H1 (cell line): ENCODE measurements at regions not wholly inside any gene's neighbourhood (a gene's known extent, or its start where the extent isn't known, plus 50 kb on each side); places are given as distances from the start of the nearest gene placed in this dataset.

ENCODE experiments used
- CTCF ChIA-PET: fragments of 300-600 bp; sonication (Branson Sonifier 250); formaldehyde crosslinking; loops from one replicate; lab custom pipeline; 2021; ENCODE audit not compliant: partially characterized antibody; lab: Charles Lee
- POLR2A ChIA-PET: fragments of 300-600 bp; sonication (Branson Sonifier 250); formaldehyde crosslinking; loops from one replicate; lab custom pipeline; 2021; ENCODE audit warnings: inconsistent platforms; ENCODE audit not compliant: partially characterized antibody; lab: Charles Lee
- DNase-seq, 2 experiments: peaks; one replicate each; pipeline versions ENCODE4 v3.0.0 to v3.0.0-alpha.2; 2010 to 2022; ENCODE audit warnings: low spot score in 2 of 2, low read depth in 1 of 2, mixed read lengths in 1 of 2
- FAIRE-seq: peaks from 2 replicates; lab custom pipeline; 2011; peaks lifted over from hg19 to GRCh38; lab: Jason Lieb, UNC
- H2AFZ ChIP-seq: 2 replicates; pipeline ENCODE4 v1.8.1; 2012; ENCODE audit warnings: low read length, inconsistent platforms
- H2AK5ac ChIP-seq: 2 replicates; pipeline ENCODE4 v1.6.1; 2013; ENCODE audit warnings: low read depth, low read length
- H2BK120ac ChIP-seq: replicated peaks from 2 replicates; pipeline ENCODE3; 2013; ENCODE audit warnings: low read depth, low read length, inconsistent platforms
- H2BK12ac ChIP-seq: 2 replicates; pipeline ENCODE4 v1.6.1; 2013; ENCODE audit warnings: low read depth, low read length
- H2BK15ac ChIP-seq: 2 replicates; pipeline ENCODE4 v1.6.1; 2013; ENCODE audit warnings: low read length
- H2BK20ac ChIP-seq: 2 replicates; pipeline ENCODE4 v1.6.1; 2013; ENCODE audit warnings: low read length
- H2BK5ac ChIP-seq: 2 replicates; pipeline ENCODE4 v1.6.1; 2013; ENCODE audit warnings: low read depth, low read length
- H3K14ac ChIP-seq: 2 replicates; pipeline ENCODE4 v1.6.1; 2013; ENCODE audit warnings: inconsistent platforms; ENCODE audit not compliant: insufficient read length
- H3K18ac ChIP-seq: 2 replicates; pipeline ENCODE4 v1.6.1; 2013; ENCODE audit warnings: low read length; ENCODE audit errors: extremely low read depth
- H3K23ac ChIP-seq: 2 replicates; pipeline ENCODE4 v1.6.1; 2013; ENCODE audit warnings: inconsistent platforms; ENCODE audit not compliant: insufficient read length
- H3K23me2 ChIP-seq: 2 replicates; pipeline ENCODE4 v1.6.1; 2013; ENCODE audit warnings: low read depth, low read length
- H3K27ac ChIP-seq: 2 replicates; pipeline ENCODE4 v1.6.1; 2011; ENCODE audit warnings: low read depth, low read length, inconsistent platforms
- H3K27me3 ChIP-seq, 4 experiments: replicated peaks in 1 of 4; 1 replicate in 1 of 4; 2 replicates in 3 of 4; pipeline versions ENCODE4 v1.6.1 to v1.8.1; 2011 to 2013; ENCODE audit warnings: low read length in 3 of 4, mild to moderate bottlenecking in 3 of 4, inconsistent platforms in 2 of 4, mixed read lengths in 2 of 4, moderate library complexity in 1 of 4; ENCODE audit not compliant: control insufficient read depth in 3 of 4, insufficient read depth in 3 of 4; ENCODE audit errors: extremely low read depth in 1 of 4
- H3K36me3 ChIP-seq, 4 experiments: 2 replicates each; pipeline versions ENCODE4 v1.6.1 to v1.8.1; 2011 to 2013; ENCODE audit warnings: mild to moderate bottlenecking in 4 of 4, low read length in 3 of 4, moderate library complexity in 2 of 4, control low read depth in 1 of 4, inconsistent platforms in 1 of 4; ENCODE audit not compliant: insufficient read depth in 4 of 4, control insufficient read depth in 2 of 4
- H3K4ac ChIP-seq: replicated peaks from 2 replicates; pipeline ENCODE3; 2013; ENCODE audit warnings: low read length, low read depth, mixed read lengths, inconsistent platforms; ENCODE audit not compliant: insufficient read length
- H3K4me1 ChIP-seq, 4 experiments: replicated peaks in 1 of 4; 1 replicate in 1 of 4; 2 replicates in 3 of 4; pipeline versions ENCODE4 v1.6.1 to v1.8.1; 2011 to 2013; ENCODE audit warnings: low read length in 3 of 4, inconsistent platforms in 2 of 4, mixed read lengths in 1 of 4; ENCODE audit not compliant: insufficient read depth in 4 of 4, control insufficient read depth in 3 of 4
- H3K4me2 ChIP-seq, 2 experiments: 2 replicates each; pipeline versions ENCODE4 v1.6.1 to v1.8.1; 2011 to 2013; ENCODE audit warnings: low read depth in 2 of 2, low read length in 2 of 2, control low read depth in 1 of 2, inconsistent platforms in 1 of 2, mild to moderate bottlenecking in 1 of 2; ENCODE audit not compliant: insufficient read depth in 1 of 2
- H3K4me3 ChIP-seq, 4 experiments: fragments of 200-600, 300-600 bp in 1 of 4; sonication (generic), shearing (Covaris generic), sonication (Bioruptor Twin) in 1 of 4; 2 replicates each; pipeline versions ENCODE4 v1.5.1 to v1.8.1; 2011 to 2016; ENCODE audit warnings: low read length in 4 of 4, low read depth in 3 of 4, control low read depth in 2 of 4, inconsistent platforms in 2 of 4, mild to moderate bottlenecking in 2 of 4, mixed read lengths in 1 of 4, moderate library complexity in 1 of 4; ENCODE audit not compliant: insufficient read depth in 2 of 4; ENCODE audit errors: extremely low read depth in 1 of 4
- H3K56ac ChIP-seq: replicated peaks from 2 replicates; pipeline ENCODE3; 2013; ENCODE audit warnings: low read depth, mild to moderate bottlenecking, mixed read lengths, low read length, inconsistent platforms; ENCODE audit not compliant: insufficient read length
- H3K79me1 ChIP-seq: 2 replicates; pipeline ENCODE4 v1.6.1; 2013; ENCODE audit warnings: low read depth, low read length, control low read depth
- H3K79me2 ChIP-seq, 2 experiments: 2 replicates each; pipeline versions ENCODE4 v1.6.1 to v1.8.1; 2012 to 2013; ENCODE audit warnings: low read length in 2 of 2, mild to moderate bottlenecking in 2 of 2, inconsistent platforms in 1 of 2; ENCODE audit not compliant: insufficient read depth in 2 of 2, control insufficient read depth in 1 of 2
- H3K9ac ChIP-seq, 4 experiments: replicated peaks in 1 of 4; 1 replicate in 1 of 4; 2 replicates in 3 of 4; pipeline versions ENCODE4 v1.6.1 to v1.8.1; 2011 to 2013; ENCODE audit warnings: low read depth in 3 of 4, low read length in 3 of 4, control low read depth in 2 of 4, mild to moderate bottlenecking in 2 of 4, moderate library complexity in 2 of 4, inconsistent platforms in 1 of 4; ENCODE audit errors: extremely low read depth in 1 of 4
- H3K9me3 ChIP-seq, 2 experiments: 2 replicates each; pipeline versions ENCODE4 v1.6.1 to v1.8.1; 2012 to 2013; ENCODE audit warnings: mild to moderate bottlenecking in 2 of 2, moderate library complexity in 2 of 2, control low read depth in 1 of 2, inconsistent platforms in 1 of 2, low read depth in 1 of 2, low read length in 1 of 2, mixed read lengths in 1 of 2; ENCODE audit not compliant: insufficient read depth in 2 of 2
- H4K20me1 ChIP-seq, 2 experiments: replicated peaks in 1 of 2; 2 replicates each; pipeline versions ENCODE3 to v1.8.1; 2011 to 2013; ENCODE audit warnings: inconsistent platforms in 2 of 2, low read length in 2 of 2, mild to moderate bottlenecking in 1 of 2; ENCODE audit not compliant: insufficient read depth in 2 of 2, control insufficient read depth in 1 of 2
- H4K5ac ChIP-seq: 2 replicates; pipeline ENCODE4 v1.6.1; 2013; ENCODE audit warnings: low read length, low read depth, mixed read lengths, inconsistent platforms; ENCODE audit not compliant: insufficient read length
- H4K8ac ChIP-seq: 2 replicates; pipeline ENCODE4 v1.8.0; 2013; ENCODE audit warnings: mild to moderate bottlenecking, moderate library complexity, low read length, inconsistent platforms; ENCODE audit not compliant: insufficient read depth; ENCODE audit errors: extremely low read depth
- H4K91ac ChIP-seq: replicated peaks from 2 replicates; pipeline ENCODE3; 2013; ENCODE audit warnings: low read length, mixed read lengths, inconsistent platforms; ENCODE audit not compliant: insufficient read length
- HDAC2 ChIP-seq, 2 experiments: fragments of 300-600 bp in 1 of 2; sonication (generic) in 1 of 2; IDR thresholded peaks; 2 replicates each; pipeline ENCODE4 v1.6.1; 2011 to 2012; ENCODE audit warnings: low read depth in 2 of 2, low read length in 2 of 2, mild to moderate bottlenecking in 2 of 2, moderate library complexity in 2 of 2, borderline replicate concordance in 1 of 2, inconsistent platforms in 1 of 2
- JUN ChIP-seq: IDR thresholded peaks from 2 replicates; pipeline ENCODE4 v1.6.1; 2011; ENCODE audit warnings: low read depth, mild to moderate bottlenecking, improper control_type of control experiment, low read length
- SIN3A ChIP-seq, 2 experiments: IDR thresholded peaks in 1 of 2; conservative IDR thresholded peaks in 1 of 2; 2 replicates each; pipeline ENCODE4 v1.6.1; 2011 to 2012; ENCODE audit warnings: low read length in 2 of 2, improper control_type of control experiment in 1 of 2, low read depth in 1 of 2, mild to moderate bottlenecking in 1 of 2
- TEAD4 ChIP-seq: IDR thresholded peaks from 2 replicates; pipeline ENCODE4 v1.6.1; 2012; ENCODE audit warnings: low read depth, low read length, inconsistent platforms, mixed read lengths
- WGBS, 2 experiments: shearing (Covaris generic) in 1 of 2; methylation state at CpG; one replicate each; pipeline versions ENCODE4 v1.1.6 to v1.1.7; 2013 to 2015; ENCODE audit warnings: low lambda C conversion rate in 2 of 2, mixed read lengths in 2 of 2, inconsistent platforms in 1 of 2, low coverage in 1 of 2, missing lambda C conversion rate in 1 of 2; ENCODE audit not compliant: insufficient replicate concordance in 2 of 2, insufficient coverage in 1 of 2, insufficient read length in 1 of 2; ENCODE audit errors: extremely low coverage in 1 of 2, missing lambda C conversion rate in 1 of 2; 5-methylcytosine and 5-hydroxymethylcytosine counted together

DNA sequence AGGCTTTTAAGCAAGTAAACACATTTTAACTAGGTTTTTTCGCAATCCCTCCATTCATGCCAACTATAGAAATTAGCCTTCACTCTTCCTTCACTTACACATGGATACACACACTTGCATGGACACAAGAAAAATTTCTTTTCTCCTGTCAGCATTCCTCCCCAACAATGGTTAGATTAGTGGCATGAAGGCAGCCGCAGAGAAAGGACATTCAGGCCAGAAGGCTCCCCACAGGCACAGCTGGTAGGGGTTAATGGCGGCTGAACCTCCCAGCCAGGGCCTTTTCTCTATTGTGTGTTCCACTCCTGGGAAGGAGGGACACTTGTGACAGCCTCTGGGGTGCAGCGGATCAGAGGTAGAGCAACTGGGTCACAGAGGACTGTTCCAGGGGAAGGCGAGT lies 255.0 kb upstream of the SP8 start:
- Histone ChIP-seq H2AK5ac (no peak overlapping the region), H2BK15ac (0 out of 2 replicates have a peak overlapping the region, but pooled peaks have one; percentile 1), H3K27ac (no peak overlapping the region), H3K4me2 (peak overlapping the region; percentile 5 to 35; a peak in 2 of 4 replicates), H3K27me3 (no peaks in the 10 kb centered on the region), H3K56ac (no peak overlapping the region), H4K8ac (no peak overlapping the region), H3K23me2 (no peaks in the 10 kb centered on the region), H3K4ac (no peak overlapping the region), H3K4me1 (peaks cover 0 to 16% (median 10%) of the 10 kb centered on the region in 4 experiments; a peak in 4 of 7 replicates), H3K9me3 (no peaks in the 10 kb centered on the region), H4K20me1 (no peaks in the 10 kb centered on the region), H4K5ac (no peak overlapping the region), H2BK20ac (no peak overlapping the region), H2BK12ac (no peak overlapping the region), H3K23ac (no peak overlapping the region), H2BK120ac (no peak overlapping the region), H3K4me3 (no peak overlapping the region), H2AFZ (no peak overlapping the region), H4K91ac (no peak overlapping the region), H3K9ac (no peak overlapping the region), H2BK5ac (no peak overlapping the region), H3K36me3 (no peaks in the 10 kb centered on the region), H3K79me1 (no peaks in the 10 kb centered on the region), H3K14ac (no peak overlapping the region), H3K79me2 (no peaks in the 10 kb centered on the region), H3K18ac (no peak overlapping the region)
- peak; percentile 81 for FAIRE-seq
- ChIA-PET CTCF (no interaction called here), POLR2A (interaction anchor here (1.0 kb wide), 1 partner anchor 13 kb away, joined by 3 read pairs; no protein-coding TSS in a partner anchor)
- peak; percentile 23 to 55 for DNase-seq
- 26% methylated on average over 5 of the region's 5 CpGs; no CpG with 5 or more reads in 1 of the 2 experiments for WGBS, 2 experiments
- TF ChIP-seq TEAD4: peak; percentile 72
- TF ChIP-seq JUN: no peak
- TF ChIP-seq SIN3A (conservative IDR thresholded peaks at IDR 0.05 in 1 of 2, IDR thresholded peaks at IDR 0.05 in 1 of 2; ENCODE audit: low read depth in 1 of 2, low read length in 2 of 2): 0 out of 4 replicates have a peak, but pooled peaks of 1 of the 2 experiments have one; percentile 29
- TF ChIP-seq HDAC2 (IDR thresholded peaks at IDR 0.05; ENCODE audit: borderline replicate concordance in 1 of 2, low read depth in 2 of 2, low read length in 2 of 2): 0 out of 4 replicates have a peak, but pooled peaks of 1 of the 2 experiments have one; percentile 61
